ENCODE measurements at regions not wholly inside any gene's neighbourhood (a gene's known extent, or its start where the extent isn't known, plus 50 kb on each side); places are given as distances from the start of the nearest gene placed in this dataset.

DNA sequence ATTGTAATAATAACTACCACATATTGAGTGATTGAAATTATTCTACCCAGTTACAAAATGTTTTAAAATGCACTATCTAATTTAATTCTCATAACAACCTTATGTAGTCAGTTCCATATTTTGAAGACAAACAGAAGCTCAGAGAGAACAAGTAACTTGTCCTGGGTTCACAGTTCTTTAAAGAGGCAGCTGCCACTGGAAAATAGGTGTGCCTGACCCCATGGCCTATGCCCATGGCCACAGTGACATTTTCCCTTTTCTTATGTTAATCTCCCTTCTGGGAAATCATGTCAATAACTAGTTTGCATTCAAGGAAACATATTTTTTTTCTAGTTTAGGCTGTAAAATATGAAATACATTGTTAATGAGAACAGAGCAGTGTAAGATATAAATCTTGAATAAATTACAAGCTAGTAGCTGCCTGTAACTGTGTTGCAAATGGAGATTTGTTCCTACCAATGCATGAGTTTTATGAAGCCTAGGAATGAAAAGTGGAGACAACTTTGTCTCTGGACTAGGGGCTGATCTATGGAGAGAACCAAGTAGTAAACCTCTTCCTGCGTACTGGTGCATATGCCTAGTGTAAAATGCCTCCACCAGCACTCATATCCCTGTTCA, 1018.0 kb downstream of the NTRK3 start:
- TF ChIP-seq, protein P1, sequence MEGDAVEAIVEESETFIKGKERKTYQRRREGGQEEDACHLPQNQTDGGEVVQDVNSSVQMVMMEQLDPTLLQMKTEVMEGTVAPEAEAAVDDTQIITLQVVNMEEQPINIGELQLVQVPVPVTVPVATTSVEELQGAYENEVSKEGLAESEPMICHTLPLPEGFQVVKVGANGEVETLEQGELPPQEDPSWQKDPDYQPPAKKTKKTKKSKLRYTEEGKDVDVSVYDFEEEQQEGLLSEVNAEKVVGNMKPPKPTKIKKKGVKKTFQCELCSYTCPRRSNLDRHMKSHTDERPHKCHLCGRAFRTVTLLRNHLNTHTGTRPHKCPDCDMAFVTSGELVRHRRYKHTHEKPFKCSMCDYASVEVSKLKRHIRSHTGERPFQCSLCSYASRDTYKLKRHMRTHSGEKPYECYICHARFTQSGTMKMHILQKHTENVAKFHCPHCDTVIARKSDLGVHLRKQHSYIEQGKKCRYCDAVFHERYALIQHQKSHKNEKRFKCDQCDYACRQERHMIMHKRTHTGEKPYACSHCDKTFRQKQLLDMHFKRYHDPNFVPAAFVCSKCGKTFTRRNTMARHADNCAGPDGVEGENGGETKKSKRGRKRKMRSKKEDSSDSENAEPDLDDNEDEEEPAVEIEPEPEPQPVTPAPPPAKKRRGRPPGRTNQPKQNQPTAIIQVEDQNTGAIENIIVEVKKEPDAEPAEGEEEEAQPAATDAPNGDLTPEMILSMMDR (IDR thresholded peaks at IDR 0.05), result no peak
- TF ChIP-seq EZH2 (IDR thresholded peaks at IDR 0.05) (no peak), EZH2phosphoT487 (IDR thresholded peaks at IDR 0.05) (no peak)

All from neural progenitor cell (in vitro differentiated cells).